K562 (cell line): ENCODE measurements at regions not wholly inside any gene's neighbourhood (a gene's known extent, or its start where the extent isn't known, plus 50 kb on each side); places are given as distances from the start of the nearest gene placed in this dataset.

Source experiments
- ADNP ChIP-seq: fragments of 200-800 bp; sonication (Bioruptor generic); IDR thresholded peaks from 2 replicates; pipeline ENCODE4 v1.6.1; 2016; ENCODE audit warnings: missing genetic modification characterization, missing compliant biosample characterization
- FOXA1 ChIP-seq: fragments of 450-650 bp; IDR thresholded peaks from 2 replicates; pipeline ENCODE4 v1.6.1; 2016; ENCODE audit warnings: mild to moderate bottlenecking, borderline replicate concordance
- GATAD2A ChIP-seq: fragments of 450-650 bp; IDR thresholded peaks from 2 replicates; pipeline ENCODE4 v1.6.1; 2017
- MTA1 ChIP-seq: fragments of 450-650 bp; IDR thresholded peaks from 2 replicates; pipeline ENCODE4 v1.6.1; 2017; ENCODE audit warnings: borderline replicate concordance
- NBN ChIP-seq: fragments of 450-650 bp; IDR thresholded peaks from 2 replicates; pipeline ENCODE4 v1.6.1; 2016; ENCODE audit warnings: low read depth, mild to moderate bottlenecking
- NUFIP1 ChIP-seq: fragments of 450-650 bp; IDR thresholded peaks from 2 replicates; pipeline ENCODE4 v1.6.1; 2018; ENCODE audit not compliant: partially characterized antibody
- POLR2A ChIP-seq: fragments of 450-650 bp; conservative IDR thresholded peaks from 2 replicates; pipeline ENCODE4 v1.6.1; 2016
- SMARCE1 ChIP-seq: fragments of 450-650 bp; IDR thresholded peaks from 2 replicates; pipeline ENCODE4 v1.7.1; 2016; ENCODE audit warnings: mild to moderate bottlenecking
- TBP ChIP-seq: optimal IDR thresholded peaks from 2 replicates; pipeline ENCODE3; 2011; ENCODE audit warnings: low read depth, low read length, improper control_type of control experiment
- ZNF316 ChIP-seq: fragments of 450-650 bp; IDR thresholded peaks from 2 replicates; pipeline ENCODE4 v1.6.1; 2016

GRCh38 chr2:153169609-153170008 lies 309.0 kb downstream of the RPRM start:
- no peak for TF ChIP-seq MTA1
- TF ChIP-seq ADNP = no peak
- TF ChIP-seq NUFIP1 = no peak
- TF ChIP-seq TBP = no peak
- no peak for TF ChIP-seq SMARCE1
- no peak for TF ChIP-seq FOXA1
- TF ChIP-seq ZNF316 = no peak
- TF ChIP-seq POLR2A = no peak
- TF ChIP-seq GATAD2A = no peak
- no peak for TF ChIP-seq NBN
